ENCODE measurements at regions not wholly inside any gene's neighbourhood (a gene's known extent, or its start where the extent isn't known, plus 50 kb on each side); places are given as distances from the start of the nearest gene placed in this dataset.

DNA sequence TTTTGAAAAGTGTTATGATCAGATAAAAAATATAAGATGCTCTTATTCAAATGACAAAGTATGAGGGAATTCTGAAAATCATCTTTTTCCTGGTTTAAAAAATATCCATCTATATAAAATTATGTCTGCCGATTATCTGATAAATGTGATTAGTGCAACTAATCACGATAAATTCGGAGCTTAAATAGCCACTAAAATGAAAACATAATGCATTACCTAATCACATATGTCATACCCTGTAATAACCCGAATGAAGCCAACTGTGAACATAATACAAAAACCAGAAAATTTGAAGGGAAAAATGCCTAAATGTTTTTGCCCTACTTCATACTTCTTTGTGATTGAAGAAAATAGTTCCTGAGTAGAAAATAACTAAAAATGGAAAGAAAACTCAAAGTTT lies 808.4 kb upstream of the LUZP2 start:
- no peak for DNase-seq

DNA sequence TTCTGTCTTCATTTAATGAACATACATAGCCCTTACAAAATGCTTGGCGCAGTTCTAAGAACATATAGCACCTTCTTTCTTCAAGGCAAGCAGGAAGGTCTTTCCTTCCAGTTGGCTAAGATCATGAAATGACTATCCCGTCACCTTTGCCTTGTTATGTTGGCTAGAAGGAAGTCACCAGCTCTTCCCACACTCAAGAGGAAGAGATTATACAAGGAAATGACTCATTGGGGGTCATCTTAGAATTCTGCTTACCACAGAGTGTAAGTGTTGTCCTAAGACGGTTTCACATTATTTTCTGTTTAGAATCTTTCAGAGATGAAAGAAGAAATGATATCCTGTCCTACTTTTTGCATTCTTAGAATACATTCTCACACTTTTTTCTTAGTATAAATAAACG lies 808.0 kb upstream of the LUZP2 start:
- no peak for DNase-seq

DNA sequence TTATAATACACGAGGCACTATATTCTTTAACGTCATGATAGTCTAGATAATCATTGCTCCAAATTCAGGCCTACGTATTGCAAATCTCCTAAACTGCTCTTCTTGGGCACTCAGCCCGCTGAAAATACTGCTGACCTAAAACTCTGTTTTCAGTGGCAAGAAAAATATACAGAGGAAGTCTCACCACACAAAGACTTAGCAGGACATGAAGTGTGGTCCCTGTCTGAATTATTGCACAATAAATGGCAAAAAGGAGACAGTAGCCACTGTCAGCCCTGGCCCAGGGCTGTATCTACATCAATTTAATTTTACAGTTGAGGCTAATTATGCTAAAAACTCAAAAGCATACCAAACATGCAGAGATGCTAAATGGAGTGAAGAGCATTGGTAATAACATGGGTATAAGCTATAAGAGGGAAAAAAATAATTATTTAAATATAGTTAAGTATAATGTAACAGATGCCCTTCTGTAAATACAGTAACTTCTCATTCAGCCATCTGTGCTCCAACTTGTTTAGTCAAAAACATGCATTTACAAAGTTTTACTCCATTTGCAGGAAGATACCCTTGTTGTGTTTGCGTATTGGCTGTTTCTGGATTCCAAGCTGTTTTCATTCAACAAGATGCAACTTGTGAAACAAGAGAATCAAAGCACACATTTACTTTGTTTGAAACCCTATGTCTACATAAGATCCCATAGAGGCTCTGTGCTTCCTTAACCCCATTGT lies 800.0 kb upstream of the LUZP2 start:
- no peak for DNase-seq

DNA sequence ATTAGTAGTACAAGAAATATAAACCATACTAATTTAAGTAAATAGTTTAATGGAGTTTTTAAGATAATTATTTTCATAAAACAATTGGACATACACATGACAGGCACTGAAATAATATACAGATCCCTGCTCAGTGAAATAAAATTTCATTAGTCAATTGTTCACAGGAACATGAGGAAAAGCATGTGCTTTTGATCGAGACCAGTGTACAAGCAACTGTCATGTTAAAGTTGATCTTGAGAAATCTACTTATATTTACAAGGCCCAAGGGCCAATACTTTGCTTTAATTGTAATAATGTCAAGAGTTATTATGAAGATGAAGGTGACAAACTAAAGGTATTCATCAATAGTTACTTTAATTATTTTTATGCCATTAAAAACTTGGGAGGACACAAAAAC lies 792.7 kb upstream of the LUZP2 start:
- no peak for DNase-seq

DNA sequence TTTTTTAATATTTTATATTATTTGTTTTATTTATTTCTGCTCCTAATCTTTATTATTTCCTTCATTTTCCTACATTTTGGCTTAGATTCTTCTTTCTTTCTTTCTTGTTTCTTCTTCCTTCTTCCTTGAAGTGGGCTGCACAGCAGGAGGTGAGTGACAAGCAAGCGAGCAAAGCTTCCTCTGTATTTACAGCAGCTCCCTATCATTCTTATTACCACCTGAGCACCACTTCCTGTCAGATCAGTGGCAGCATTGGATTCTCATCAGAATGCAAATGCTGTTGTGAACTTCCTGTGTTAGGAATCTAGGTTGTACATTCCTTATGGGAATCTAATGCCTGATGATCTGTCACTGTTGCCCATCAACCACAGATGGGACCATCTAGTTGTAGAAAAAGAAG lies 784.9 kb upstream of the LUZP2 start:
- DNase-seq: no peak

DNA sequence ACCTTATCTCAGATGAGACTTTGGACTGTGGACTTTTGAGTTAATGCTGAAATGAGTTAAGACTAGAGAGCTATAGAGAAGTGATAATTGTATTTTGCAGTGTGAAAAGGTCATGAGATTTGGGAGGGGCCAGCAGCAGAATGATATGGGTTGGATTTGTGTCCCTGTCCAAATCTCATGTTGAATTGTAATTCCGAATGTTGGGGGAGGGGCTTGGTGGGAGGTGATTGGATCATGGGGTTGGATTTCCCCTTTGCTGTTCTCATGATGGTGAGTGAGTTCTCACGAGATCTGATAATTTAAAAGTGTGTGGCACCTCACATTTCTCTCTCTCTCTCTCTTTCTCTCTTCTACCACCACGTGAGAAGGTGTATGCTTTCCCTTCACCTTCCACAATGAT lies 777.8 kb upstream of the LUZP2 start:
- DNase-seq: no peak

DNA sequence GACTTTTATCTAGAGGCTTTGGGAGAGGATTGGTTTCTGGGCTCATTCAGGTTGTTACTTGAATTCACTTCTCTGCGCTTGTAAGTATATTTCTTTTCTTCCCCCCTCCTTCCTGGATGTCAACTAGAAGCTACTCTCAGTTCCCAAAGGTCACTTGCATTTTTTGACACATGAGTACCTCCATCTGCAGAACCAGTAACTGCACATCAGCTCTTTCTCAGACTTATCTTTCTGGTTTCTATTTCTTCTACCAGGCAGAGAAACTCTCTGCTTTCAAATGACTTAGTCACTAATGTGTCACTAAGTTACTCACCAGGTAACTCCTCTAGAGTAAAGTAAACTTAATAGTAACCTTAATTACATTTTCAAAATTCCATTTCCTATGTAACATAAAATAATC lies 773.0 kb upstream of the LUZP2 start:
- no peak for DNase-seq

DNA sequence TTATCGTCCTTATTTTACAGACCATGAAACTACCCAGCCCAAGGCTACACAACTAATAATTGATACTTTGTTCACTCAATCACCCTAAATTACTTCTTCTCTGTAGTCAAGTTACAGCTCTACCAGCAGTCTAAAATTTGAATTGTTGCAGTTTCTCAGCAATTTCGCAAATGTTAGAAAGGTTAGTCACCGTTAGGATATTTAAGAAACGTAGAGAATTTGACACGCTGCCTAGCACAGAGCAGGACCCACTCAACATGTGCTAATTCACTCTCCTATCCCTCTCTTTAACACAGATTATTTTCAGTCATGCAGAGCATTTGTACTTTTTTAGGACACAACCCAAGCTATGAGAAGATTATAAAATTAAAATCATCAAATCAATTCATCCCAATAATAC lies 771.1 kb upstream of the LUZP2 start:
- no peak for DNase-seq

DNA sequence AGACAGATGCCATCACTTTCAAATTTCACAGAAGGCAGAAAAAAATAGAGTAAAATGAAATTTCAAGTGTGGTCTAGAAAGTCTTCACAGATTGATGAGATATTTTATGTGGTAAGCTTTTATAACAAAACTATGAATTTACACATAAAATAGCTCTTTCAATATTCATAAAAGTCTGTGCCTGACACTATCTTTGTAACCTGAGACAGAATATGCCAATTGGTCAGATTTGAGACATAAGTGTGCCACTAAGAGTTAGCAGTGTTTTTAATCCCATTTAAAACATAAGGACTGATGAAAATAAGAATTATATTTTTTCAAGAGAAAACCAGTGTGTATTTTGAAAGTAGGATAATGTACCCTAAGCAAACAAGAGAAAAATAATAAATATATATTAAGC lies 769.5 kb upstream of the LUZP2 start:
- no peak for DNase-seq

DNA sequence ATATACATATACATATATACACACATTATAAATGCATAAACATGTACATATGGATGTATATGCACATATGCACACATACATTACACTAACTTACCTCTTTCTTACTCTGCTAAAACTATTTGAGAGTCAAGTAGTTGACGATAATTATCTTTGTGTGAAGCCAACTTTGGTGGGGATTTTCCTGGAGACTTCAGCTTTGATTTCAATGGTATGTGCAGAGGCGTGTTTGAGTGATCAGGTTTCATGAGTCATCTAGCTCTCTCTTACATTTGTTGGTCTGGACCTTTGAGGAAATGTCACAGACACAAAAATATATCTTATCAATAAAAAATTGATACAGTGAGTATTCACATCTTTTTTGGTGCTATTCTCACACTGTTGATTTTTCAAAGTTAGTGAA lies 769.1 kb upstream of the LUZP2 start:
- no peak for DNase-seq

DNA sequence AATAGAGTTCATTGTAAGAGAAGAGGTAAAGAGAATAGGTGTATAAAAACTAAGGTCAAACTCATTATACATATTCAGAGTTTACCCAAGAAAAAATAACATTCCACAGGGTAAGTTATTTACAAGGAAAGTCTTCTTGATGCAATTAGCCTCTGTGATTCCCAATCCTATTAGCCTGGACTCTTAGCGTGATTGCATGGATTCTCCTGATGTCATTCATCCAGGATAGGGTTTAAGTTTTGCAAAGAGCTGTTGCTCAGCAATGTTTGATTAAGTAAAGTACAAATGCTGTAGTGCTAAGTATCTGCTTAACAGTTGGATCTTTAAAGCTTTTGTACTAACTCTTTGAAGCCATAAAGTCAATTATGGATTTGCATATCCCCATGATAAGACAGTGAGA lies 767.8 kb upstream of the LUZP2 start:
- no peak for DNase-seq

DNA sequence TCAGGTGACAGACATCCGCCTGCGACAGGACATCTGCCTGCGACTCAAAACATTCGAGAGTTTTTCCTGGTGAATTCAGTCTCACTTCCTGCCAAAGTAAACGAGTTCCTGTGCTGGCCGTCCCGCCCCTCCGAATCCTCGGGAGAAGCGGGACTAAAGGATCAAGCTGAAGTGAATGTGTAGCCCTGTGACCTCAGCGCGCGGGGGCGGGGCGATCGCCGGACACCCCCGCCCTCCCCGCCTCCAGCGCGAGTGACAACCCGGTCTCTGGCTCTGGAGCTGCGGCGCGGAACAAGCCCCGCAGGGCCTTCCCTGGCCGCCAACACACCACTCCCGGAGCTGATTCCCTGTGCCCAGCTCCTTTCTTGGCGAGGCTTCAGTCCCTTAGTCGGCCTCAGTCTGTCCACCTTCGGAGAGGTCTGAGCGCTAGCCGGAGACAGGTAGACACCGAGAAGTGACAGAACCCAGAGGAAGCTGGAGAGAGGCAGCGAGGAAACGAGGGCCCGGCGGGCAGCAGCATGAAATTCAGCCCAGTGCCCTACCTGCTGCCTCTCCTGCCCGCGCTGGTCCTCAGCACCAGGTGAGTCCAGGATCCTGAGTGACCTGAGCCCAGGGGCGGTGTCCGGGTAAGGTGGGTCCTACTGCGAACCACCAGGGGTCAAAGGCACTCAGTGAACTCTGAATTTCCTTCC lies 766.4 kb upstream of the LUZP2 start:
- no peak for DNase-seq

DNA sequence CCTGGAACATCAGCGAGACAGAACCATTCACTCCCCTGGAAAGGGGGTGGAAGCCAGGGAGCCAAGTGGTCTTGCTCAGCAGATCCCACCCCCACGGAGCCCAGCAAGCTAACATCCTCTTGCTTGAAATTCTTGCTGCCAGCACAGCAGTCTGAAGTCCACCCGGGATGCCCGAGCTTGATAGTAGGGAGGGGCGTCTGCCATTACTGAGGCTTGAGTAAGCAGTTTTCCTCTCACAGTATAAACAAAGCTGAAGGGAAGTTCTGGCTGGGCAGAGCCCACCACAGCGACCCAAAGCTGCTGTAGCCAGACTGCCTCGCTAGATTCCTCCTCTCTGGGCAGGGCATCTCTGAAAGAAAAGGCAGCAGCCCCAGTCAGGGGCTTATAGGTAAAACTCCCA lies 764.8 kb upstream of the LUZP2 start:
- DNase-seq: no peak

DNA sequence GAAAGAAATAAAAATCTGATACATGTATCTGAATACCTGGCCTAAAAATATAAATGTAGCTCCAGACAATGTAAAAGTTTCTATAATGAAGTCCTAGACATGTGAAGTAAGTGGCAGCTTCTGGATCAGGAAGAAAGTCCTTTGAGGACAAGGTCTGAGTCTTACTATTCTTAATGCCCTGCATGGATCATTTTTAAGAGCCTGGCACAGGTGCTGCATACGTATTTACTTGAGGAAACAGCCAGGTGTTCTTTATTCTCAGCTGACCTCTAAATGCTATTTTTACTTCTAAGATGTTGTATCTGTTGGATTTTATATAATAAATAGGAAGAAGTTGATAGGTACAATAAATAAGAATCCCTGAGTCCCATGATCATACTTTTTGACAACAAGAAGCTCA lies 750.0 kb upstream of the LUZP2 start:
- DNase-seq: no peak

DNA sequence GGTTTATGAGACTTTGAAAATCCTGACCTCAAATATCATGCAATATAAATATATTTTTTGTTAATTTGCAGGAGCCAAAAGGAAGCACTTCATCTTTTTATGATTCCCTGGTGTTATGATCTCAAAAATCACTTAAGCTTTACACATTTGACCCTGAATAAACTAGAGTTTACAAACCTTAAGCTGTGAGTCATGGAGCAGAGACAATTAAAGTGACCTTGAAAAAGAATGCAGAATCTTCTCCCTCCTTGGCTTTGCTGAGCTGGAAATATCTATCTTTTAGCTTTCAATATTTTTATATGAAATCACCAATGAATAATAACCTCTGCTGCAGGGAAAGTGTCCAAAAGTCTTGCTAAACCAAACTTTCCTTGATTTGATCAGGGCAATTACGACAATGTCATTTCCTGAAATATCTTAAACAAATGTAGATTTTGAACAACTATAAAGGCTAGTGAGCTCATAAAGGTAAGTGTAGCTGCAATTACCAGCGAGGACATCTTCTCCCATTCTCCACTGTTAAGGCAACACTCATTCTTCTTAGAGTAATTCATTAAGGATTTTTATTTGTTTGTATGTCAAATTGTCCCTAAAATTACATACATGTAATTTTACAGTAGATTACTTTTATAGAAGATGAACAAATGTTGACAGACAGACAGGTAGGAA lies 747.0 kb upstream of the LUZP2 start:
- DNase-seq: no peak

DNA sequence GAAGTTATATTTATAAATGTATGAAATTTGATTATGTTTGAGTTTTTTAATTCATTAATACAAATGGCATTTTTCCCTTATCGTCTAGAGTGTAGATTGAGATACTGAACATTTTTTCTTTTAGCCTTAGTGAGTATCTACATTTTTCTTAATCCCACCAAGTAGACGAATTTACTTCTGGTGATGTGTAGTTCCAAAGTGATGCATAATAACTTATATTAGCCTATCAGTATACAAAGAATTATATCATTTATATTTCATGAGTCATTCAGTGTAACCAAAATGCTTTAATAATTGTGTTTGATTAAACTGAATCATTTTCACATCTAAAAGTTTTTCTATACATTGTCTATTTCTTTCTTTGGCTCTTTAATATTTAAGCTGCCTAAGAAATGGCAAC lies 745.6 kb upstream of the LUZP2 start:
- no peak for DNase-seq

DNA sequence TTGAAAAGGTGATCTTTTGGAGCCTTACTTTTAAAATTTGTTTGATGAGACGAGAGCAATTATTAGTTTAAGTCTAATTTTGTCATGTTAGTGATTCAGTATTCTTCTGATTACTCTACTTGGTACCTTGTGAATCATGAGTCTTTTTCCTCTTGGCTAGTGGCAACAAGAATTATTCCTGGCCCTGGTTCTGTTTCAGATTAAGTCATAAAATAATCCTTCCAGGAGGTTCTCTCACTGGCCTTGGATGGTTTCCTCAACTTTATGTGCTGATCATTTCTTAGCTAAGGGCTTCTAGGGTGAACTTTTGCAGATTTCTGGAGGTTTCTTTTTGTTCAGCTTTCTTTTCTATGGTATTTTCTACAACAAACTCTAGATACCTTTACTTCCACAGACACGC lies 741.8 kb upstream of the LUZP2 start:
- DNase-seq: no peak

DNA sequence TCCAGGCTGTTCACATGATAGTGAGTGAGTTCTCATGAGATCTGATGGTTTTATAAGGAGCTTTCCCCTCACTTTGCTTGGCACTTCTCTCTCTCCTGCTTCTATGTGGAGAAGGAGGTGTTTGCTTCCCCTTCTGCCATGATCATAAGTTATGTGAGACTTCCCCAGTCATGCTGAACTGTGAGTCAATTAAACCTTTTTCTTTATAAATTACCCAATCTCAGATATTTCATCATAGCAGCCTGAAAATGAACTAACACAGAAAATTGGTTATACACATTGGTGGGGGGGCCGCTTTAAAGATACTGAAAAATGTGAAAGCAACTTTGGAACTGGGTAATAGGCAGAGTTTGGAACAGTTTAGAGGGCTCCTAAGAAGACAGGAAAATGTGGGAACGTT lies 741.1 kb upstream of the LUZP2 start:
- no peak for DNase-seq

DNA sequence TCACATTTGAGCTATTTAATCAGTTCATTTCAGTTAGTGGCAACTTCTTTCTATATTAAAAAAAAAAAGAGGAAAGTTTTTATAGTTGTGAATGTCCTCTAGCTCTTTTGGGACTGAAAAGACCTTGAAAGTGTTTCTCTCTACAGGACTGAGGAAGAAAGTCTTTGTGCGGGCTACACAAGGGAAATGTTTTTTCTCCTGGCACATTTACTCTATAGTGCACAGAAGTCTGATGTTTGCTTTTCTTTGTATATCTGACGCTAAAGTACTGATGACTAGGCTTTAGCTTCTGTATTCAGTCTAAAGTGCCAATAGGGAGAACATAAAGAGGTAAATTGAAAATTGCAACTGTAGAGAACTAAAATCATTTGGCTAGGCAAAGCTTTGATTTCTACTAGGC lies 737.4 kb upstream of the LUZP2 start:
- no peak for DNase-seq

DNA sequence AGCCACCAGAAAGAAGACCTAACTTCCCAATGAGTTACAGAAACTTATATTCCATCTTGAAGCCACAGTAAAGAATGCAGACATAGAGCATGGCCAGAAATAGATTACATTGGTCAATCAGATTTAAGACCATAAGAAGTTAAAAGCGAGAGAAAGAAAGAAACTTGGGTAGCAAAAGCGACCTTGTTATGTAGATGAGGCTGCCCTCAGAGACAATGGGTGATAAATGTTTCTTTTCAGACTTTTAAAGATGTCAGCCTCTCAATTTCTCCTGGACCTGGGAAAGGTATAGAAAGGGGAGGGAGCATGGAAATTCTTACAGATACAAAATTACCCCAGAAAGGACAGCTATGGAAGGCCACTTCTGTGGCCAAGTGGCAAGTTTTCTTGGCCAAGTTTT lies 732.6 kb upstream of the LUZP2 start:
- DNase-seq: no peak

DNA sequence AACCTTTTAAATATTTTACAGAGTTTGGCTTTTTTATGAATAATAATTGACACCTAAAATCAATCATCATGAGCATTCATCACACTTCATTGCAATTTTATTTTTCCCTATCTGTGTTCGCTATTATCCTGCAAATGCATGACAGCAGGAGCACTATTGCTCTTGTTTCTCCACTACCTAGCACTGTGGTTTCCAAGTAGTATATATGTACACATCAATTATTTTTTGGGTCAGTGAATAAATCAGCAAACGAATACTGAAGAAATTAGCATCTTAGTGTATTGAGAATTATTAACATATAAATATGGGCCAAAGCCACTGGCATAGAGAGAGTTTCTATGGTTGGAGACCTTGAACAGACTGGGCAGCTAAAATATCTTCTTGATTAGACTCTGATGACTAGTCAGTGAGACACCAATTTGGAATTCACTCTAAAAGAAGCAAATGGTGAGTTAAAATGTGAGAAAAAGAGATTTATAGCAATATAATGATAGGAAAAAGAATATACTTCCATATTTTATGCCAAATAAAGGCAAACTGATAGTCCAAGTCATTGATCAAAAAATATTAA lies 731.1 kb upstream of the LUZP2 start:
- DNase-seq: no peak

DNA sequence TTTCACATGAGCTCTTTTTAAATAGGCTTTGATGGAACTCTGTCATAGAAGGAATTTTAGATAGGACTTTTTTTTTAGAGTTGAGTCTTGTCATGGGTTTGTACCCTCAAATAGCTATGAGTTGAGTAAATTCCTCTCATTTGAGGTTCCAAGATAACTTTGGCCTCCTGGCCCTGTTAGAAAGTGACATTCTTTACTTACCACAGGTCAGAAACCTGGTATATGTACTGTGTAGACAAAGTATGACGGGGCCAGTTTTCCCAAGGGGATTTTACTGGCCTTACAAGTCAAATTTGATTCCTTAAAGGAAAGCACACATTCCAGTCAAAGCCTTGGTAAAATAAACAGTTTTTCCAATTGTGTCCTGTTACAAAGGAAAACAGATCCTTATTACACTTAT lies 729.3 kb upstream of the LUZP2 start:
- no peak for DNase-seq

DNA sequence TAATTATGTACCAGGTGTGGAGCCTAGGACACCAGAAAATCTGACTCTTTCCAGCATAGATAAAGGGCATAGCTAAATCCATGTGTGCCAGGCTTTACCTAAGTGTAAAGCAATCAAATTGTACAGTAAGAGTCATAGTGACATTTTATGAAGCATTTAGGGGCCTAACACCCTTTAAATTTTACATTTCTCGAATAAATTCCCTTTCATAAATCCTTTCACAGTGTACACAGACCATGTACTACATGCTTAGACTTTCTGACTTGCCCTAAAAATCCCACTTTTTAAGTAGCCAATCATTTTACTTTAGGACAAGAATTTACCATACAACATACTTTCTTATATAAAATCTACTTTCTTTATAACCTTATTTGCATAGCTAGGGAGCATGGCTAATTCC lies 727.6 kb upstream of the LUZP2 start:
- no peak for DNase-seq

DNA sequence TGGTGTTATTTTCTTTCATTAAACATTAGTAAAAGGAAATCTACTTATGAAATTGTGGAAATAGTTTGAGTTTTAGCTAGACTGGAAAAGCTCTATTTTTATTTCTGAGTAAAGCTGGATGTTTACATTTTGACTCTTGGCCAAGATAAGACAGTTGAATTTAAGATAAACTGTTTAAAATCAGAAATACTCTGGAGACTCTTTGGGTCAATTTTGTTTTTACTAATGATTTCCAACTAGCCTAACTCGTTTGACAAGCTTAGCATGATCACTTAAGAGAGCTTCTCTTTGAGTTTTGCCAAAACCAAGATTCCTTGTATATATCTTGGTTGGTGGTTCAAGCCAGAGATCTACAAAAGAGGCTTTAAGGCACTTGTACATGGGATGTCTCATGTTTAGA lies 724.8 kb upstream of the LUZP2 start:
- no peak for DNase-seq

Measured in NCI-H187 treated with DMSO at 0.1 percent for 48 hours (cell line).